ENCODE measurements at regions not wholly inside any gene's neighbourhood (a gene's known extent, or its start where the extent isn't known, plus 50 kb on each side); places are given as distances from the start of the nearest gene placed in this dataset.

DNA sequence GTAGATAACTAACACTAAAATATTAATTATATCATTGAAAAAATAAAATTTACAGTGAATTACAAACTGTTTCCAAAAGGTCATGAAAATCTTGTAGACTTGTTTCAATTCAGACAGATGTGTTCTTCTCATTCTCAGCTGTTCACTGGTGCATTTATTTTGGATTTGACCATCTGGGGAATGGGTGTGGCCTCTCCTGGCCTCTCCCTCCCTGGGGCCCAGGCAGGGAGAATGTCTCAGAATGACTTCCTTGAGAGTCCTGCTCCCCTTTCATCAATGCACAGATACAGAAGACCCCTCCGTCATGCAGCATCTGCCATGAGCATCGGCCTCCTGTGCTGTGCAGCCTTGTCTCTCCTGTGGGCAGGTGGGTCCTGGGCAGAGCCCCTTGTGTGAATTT lies 192.8 kb upstream of the PRSS58 start:
- TF ChIP-seq EP300 (IDR thresholded peaks at IDR 0.05; ENCODE audit: low read depth) (no peak), POLR2AphosphoS5 (IDR thresholded peaks at IDR 0.05) (no peak), POLR2A (IDR thresholded peaks at IDR 0.05) (no peak)
- TF ChIP-seq, protein P1, sequence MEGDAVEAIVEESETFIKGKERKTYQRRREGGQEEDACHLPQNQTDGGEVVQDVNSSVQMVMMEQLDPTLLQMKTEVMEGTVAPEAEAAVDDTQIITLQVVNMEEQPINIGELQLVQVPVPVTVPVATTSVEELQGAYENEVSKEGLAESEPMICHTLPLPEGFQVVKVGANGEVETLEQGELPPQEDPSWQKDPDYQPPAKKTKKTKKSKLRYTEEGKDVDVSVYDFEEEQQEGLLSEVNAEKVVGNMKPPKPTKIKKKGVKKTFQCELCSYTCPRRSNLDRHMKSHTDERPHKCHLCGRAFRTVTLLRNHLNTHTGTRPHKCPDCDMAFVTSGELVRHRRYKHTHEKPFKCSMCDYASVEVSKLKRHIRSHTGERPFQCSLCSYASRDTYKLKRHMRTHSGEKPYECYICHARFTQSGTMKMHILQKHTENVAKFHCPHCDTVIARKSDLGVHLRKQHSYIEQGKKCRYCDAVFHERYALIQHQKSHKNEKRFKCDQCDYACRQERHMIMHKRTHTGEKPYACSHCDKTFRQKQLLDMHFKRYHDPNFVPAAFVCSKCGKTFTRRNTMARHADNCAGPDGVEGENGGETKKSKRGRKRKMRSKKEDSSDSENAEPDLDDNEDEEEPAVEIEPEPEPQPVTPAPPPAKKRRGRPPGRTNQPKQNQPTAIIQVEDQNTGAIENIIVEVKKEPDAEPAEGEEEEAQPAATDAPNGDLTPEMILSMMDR (IDR thresholded peaks at IDR 0.05), result no peak
